ENCODE measurements at regions not wholly inside any gene's neighbourhood (a gene's known extent, or its start where the extent isn't known, plus 50 kb on each side); places are given as distances from the start of the nearest gene placed in this dataset.

DNA sequence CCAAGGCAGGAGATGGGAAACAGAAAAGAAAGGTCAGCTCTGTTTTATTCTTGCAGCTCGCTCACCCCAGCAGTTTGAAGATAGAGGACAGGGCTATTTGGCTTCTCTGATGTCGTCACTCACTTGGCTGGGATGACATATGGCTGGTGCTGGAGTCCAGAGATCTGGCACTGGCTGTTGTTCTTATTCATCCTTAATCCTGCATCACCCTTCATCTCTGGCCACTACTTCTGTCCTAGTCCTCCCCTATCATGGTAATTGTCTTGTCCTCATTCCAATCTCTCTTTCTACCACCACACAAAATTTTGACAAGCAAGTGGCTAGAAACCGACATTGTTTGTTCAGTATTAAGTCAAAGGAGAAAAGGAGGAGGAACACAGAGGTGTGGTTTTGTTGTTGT is 103.8 kb upstream of the PDE4B start:
- no peak overlapping the region for H3K4me3 ChIP-seq (ENCODE audit: low read length in 3 of 3)
- H3K9me3 ChIP-seq (ENCODE audit: control insufficient read depth in 3 of 3, low read length in 3 of 3), result no peaks in the 10 kb centered on the region
- H3K27me3 ChIP-seq (ENCODE audit: control insufficient read depth in 3 of 3, insufficient read depth in 3 of 3, low read length in 3 of 3), result no peaks in the 10 kb centered on the region
- peaks cover 10 to 31% (median 19%) of the 10 kb centered on the region in 3 donors for H3K4me1 ChIP-seq (ENCODE audit: control insufficient read depth in 3 of 3, insufficient read depth in 3 of 3, low read length in 3 of 3)
- H3K27ac ChIP-seq (ENCODE audit: low read depth, low read length), result no peak overlapping the region
- H3K9ac ChIP-seq (ENCODE audit: low read depth in 1 of 3, low read length in 3 of 3), result no peak overlapping the region
- H3K36me3 ChIP-seq (ENCODE audit: control insufficient read depth in 3 of 3, insufficient read depth in 3 of 3, low read length in 3 of 3), result no peaks in the 10 kb centered on the region

DNA sequence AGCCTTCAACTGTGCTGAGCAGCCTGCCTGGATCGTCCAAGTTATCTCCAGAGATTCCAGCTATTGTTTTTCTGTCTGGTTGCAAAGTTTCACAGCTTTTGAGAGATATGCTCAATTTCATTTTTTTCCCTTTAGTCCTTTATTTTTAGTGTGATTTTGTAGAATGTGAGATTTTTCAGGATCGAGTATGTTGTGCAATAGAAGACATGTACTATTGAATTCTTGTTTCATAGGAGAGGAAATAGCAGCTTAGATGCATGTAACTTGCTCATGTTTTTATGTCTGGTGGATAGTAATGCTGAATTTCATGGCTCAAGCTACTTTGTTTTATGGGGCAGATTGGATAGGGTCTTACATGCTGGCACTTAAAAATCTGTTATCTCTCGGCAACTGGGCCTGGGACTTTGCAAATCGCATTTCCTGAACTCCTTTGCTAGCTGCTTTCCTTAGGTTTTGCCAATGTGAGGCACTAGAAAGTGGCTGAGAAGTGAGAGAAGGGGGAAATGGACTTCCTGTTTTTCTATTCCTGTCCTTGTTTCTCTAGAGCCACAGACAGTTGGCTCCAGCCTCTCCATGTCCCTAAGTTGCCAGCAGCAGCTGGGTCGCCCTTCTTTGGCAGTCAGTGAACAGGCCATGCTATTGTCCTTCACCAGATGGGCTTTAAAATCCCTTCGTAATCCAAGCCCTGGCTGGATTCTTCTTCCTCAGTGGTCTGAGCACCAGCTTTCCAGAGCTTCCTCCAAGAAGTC is 101.4 kb upstream of the PDE4B start:
- H3K36me3 ChIP-seq (ENCODE audit: control insufficient read depth in 3 of 3, insufficient read depth in 3 of 3, low read length in 3 of 3), result no peaks in the 10 kb centered on the region
- no peak overlapping the region for H3K9ac ChIP-seq (ENCODE audit: low read depth in 1 of 3, low read length in 3 of 3)
- H3K27me3 ChIP-seq (ENCODE audit: control insufficient read depth in 3 of 3, insufficient read depth in 3 of 3, low read length in 3 of 3), result no peaks in the 10 kb centered on the region
- H3K4me3 ChIP-seq (ENCODE audit: low read length in 3 of 3), result no peak overlapping the region
- no peaks in the 10 kb centered on the region for H3K9me3 ChIP-seq (ENCODE audit: control insufficient read depth in 3 of 3, low read length in 3 of 3)
- H3K4me1 ChIP-seq (ENCODE audit: control insufficient read depth in 3 of 3, insufficient read depth in 3 of 3, low read length in 3 of 3), result peaks cover 10 to 31% (median 19%) of the 10 kb centered on the region in 3 donors
- H3K27ac ChIP-seq (ENCODE audit: low read depth, low read length), result peak overlapping the region; percentile 26

DNA sequence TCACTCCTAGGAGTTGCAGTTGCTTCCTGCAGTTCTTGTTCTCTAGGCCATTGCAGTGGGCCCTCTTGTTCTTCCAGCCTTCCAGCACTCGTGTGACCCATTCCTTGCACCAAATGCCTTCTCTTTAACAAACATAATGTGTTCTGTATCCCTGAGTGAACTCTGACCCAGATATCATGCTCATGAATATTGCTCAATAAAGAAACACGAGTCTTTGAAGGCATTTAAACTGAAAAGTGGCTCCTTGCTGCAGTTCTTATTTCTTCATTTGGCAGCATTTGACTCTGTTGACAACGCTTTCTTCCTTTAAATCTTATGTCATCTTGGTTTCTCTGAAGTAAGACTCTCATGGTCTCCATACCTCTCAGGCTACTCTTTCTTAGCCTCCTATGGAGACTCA is 100.7 kb upstream of the PDE4B start:
- no peak overlapping the region for H3K4me3 ChIP-seq (ENCODE audit: low read length in 3 of 3)
- no peaks in the 10 kb centered on the region for H3K27me3 ChIP-seq (ENCODE audit: control insufficient read depth in 3 of 3, insufficient read depth in 3 of 3, low read length in 3 of 3)
- peak overlapping the region; percentile 26 for H3K27ac ChIP-seq (ENCODE audit: low read depth, low read length)
- no peaks in the 10 kb centered on the region for H3K36me3 ChIP-seq (ENCODE audit: control insufficient read depth in 3 of 3, insufficient read depth in 3 of 3, low read length in 3 of 3)
- no peaks in the 10 kb centered on the region for H3K9me3 ChIP-seq (ENCODE audit: control insufficient read depth in 3 of 3, low read length in 3 of 3)
- no peak overlapping the region for H3K9ac ChIP-seq (ENCODE audit: low read depth in 1 of 3, low read length in 3 of 3)
- H3K4me1 ChIP-seq (ENCODE audit: control insufficient read depth in 3 of 3, insufficient read depth in 3 of 3, low read length in 3 of 3), result peaks cover 10 to 31% (median 19%) of the 10 kb centered on the region in 3 donors

DNA sequence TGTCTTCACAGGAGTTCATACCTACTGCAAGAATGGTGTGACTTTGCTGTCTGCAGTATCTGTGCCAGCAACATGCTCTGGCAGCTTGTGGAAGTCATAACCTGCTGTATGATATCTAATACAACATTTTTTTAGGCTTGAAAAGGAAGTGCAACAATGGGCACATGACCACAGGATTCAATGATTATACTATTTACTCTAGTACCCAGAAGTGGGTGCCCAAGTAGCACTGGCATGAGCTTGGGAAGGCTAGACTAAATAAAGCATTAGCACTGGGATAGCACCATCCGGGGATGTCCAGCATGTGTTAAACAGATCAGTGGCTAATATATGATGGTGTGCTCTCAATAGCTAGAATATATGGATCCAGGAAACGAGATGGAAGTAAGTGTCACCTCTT is 98.6 kb upstream of the PDE4B start:
- H3K27ac ChIP-seq (ENCODE audit: low read depth, low read length), result no peak overlapping the region
- no peaks in the 10 kb centered on the region for H3K27me3 ChIP-seq (ENCODE audit: control insufficient read depth in 3 of 3, insufficient read depth in 3 of 3, low read length in 3 of 3)
- peaks cover 10 to 26% (median 19%) of the 10 kb centered on the region in 3 donors for H3K4me1 ChIP-seq (ENCODE audit: control insufficient read depth in 3 of 3, insufficient read depth in 3 of 3, low read length in 3 of 3)
- H3K4me3 ChIP-seq (ENCODE audit: low read length in 3 of 3), result no peak overlapping the region
- H3K9me3 ChIP-seq (ENCODE audit: control insufficient read depth in 3 of 3, low read length in 3 of 3), result no peaks in the 10 kb centered on the region
- H3K36me3 ChIP-seq (ENCODE audit: control insufficient read depth in 3 of 3, insufficient read depth in 3 of 3, low read length in 3 of 3), result no peaks in the 10 kb centered on the region
- H3K9ac ChIP-seq (ENCODE audit: low read depth in 1 of 3, low read length in 3 of 3), result no peak overlapping the region

DNA sequence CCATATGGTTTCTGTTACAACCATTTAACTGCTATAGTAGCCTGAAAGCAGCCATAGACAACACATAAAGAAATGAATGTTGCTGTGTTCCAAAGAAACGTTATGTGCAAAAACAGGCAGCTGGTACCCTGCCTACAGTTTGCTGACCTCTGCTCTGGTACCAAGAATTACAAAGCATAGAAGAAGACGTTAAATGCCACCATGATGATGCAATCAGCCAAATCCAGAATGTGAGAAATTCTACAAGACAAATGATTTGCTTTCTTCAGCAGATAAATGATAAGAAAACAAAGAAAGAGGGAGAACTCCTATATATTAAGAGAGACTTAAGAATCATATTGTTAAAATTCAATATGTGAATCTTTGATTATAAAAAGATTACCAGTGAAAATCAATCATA is 97.8 kb upstream of the PDE4B start:
- H3K27me3 ChIP-seq (ENCODE audit: control insufficient read depth in 3 of 3, insufficient read depth in 3 of 3, low read length in 3 of 3), result no peaks in the 10 kb centered on the region
- no peak overlapping the region for H3K27ac ChIP-seq (ENCODE audit: low read depth, low read length)
- H3K4me3 ChIP-seq (ENCODE audit: low read length in 3 of 3), result no peak overlapping the region
- no peak overlapping the region for H3K9ac ChIP-seq (ENCODE audit: low read depth in 1 of 3, low read length in 3 of 3)
- peaks cover 10 to 26% (median 19%) of the 10 kb centered on the region in 3 donors for H3K4me1 ChIP-seq (ENCODE audit: control insufficient read depth in 3 of 3, insufficient read depth in 3 of 3, low read length in 3 of 3)
- H3K9me3 ChIP-seq (ENCODE audit: control insufficient read depth in 3 of 3, low read length in 3 of 3), result no peaks in the 10 kb centered on the region
- H3K36me3 ChIP-seq (ENCODE audit: control insufficient read depth in 3 of 3, insufficient read depth in 3 of 3, low read length in 3 of 3), result no peaks in the 10 kb centered on the region

DNA sequence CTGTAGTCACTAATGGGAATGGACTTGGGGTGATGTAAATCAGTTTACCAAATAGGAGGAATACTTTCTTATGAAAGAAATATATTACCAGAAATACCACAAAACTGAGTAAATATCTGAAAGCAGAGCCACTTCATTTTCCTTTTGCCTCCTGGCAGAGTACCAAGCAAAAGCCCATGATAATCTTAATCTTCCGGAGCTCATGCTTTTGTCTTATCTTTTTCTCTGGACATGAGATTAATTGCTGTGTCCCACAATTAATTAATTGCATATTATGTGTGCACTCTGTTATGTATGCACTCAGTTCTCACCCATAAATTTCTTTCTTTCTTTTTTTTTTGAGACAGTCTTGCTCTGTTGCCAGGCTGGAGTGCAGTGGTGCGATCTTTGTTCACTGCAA is 94.1 kb upstream of the PDE4B start:
- Histone ChIP-seq H3K9me3 (ENCODE audit: control insufficient read depth in 3 of 3, low read length in 3 of 3) (no peaks in the 10 kb centered on the region), H3K9ac (ENCODE audit: low read depth in 1 of 3, low read length in 3 of 3) (no peak overlapping the region), H3K36me3 (ENCODE audit: control insufficient read depth in 3 of 3, insufficient read depth in 3 of 3, low read length in 3 of 3) (no peaks in the 10 kb centered on the region), H3K4me3 (ENCODE audit: low read length in 3 of 3) (no peak overlapping the region), H3K27me3 (ENCODE audit: control insufficient read depth in 3 of 3, insufficient read depth in 3 of 3, low read length in 3 of 3) (no peaks in the 10 kb centered on the region), H3K4me1 (ENCODE audit: control insufficient read depth in 3 of 3, insufficient read depth in 3 of 3, low read length in 3 of 3) (no peaks in the 10 kb centered on the region), H3K27ac (ENCODE audit: low read depth, low read length) (no peak overlapping the region)

DNA sequence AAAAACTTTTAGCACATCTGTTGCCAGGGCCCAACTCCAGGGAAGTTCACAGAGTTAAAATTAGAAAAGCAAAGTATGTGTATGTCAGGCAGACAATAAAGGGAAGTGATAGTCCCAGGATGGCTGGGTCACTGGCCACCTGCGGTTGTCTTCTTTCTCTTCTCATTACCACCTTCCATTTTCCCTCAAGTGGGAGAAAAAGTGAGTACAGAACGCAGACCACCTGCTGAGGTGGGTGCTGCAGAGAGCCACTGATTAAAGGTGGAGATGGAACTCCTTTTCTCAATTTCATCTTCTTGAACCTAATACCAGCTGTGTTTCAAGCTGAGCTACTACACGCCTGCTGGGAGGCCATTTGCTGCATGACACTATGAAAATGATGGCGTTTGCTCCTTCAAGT is 88.8 kb upstream of the PDE4B start:
- Histone ChIP-seq H3K4me3 (ENCODE audit: low read length in 3 of 3) (no peak overlapping the region), H3K4me1 (ENCODE audit: control insufficient read depth in 3 of 3, insufficient read depth in 3 of 3, low read length in 3 of 3) (no peaks in the 10 kb centered on the region), H3K27ac (ENCODE audit: low read depth, low read length) (no peak overlapping the region), H3K36me3 (ENCODE audit: control insufficient read depth in 3 of 3, insufficient read depth in 3 of 3, low read length in 3 of 3) (no peaks in the 10 kb centered on the region), H3K9ac (ENCODE audit: low read depth in 1 of 3, low read length in 3 of 3) (peak overlapping the region in 1 of 3 donors; percentile 2), H3K9me3 (ENCODE audit: control insufficient read depth in 3 of 3, low read length in 3 of 3) (no peaks in the 10 kb centered on the region), H3K27me3 (ENCODE audit: control insufficient read depth in 3 of 3, insufficient read depth in 3 of 3, low read length in 3 of 3) (no peaks in the 10 kb centered on the region)

DNA sequence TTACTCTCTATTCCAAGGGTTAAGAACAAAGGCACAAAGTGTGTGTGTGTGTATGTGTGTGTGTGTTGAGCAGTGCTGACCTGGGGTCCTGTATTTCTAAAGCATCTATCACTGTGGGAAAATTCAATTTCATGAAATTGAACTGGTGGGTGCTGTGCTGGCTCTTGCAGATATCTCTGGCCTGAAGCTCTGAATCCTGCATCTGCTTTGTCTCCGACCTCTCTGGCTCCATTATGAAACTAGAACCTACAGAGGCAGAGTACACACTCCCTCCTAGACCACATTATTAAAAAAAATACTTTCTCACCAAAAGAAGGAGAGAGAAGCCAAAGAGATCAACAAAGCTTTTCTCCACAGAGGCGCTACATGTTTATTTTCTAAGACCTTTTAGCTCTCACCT is 88.4 kb upstream of the PDE4B start:
- no peak overlapping the region for H3K27ac ChIP-seq (ENCODE audit: low read depth, low read length)
- no peak overlapping the region for H3K4me3 ChIP-seq (ENCODE audit: low read length in 3 of 3)
- peak overlapping the region in 1 of 3 donors; percentile 2 for H3K9ac ChIP-seq (ENCODE audit: low read depth in 1 of 3, low read length in 3 of 3)
- no peaks in the 10 kb centered on the region for H3K4me1 ChIP-seq (ENCODE audit: control insufficient read depth in 3 of 3, insufficient read depth in 3 of 3, low read length in 3 of 3)
- H3K36me3 ChIP-seq (ENCODE audit: control insufficient read depth in 3 of 3, insufficient read depth in 3 of 3, low read length in 3 of 3), result no peaks in the 10 kb centered on the region
- H3K27me3 ChIP-seq (ENCODE audit: control insufficient read depth in 3 of 3, insufficient read depth in 3 of 3, low read length in 3 of 3), result no peaks in the 10 kb centered on the region
- no peaks in the 10 kb centered on the region for H3K9me3 ChIP-seq (ENCODE audit: control insufficient read depth in 3 of 3, low read length in 3 of 3)

DNA sequence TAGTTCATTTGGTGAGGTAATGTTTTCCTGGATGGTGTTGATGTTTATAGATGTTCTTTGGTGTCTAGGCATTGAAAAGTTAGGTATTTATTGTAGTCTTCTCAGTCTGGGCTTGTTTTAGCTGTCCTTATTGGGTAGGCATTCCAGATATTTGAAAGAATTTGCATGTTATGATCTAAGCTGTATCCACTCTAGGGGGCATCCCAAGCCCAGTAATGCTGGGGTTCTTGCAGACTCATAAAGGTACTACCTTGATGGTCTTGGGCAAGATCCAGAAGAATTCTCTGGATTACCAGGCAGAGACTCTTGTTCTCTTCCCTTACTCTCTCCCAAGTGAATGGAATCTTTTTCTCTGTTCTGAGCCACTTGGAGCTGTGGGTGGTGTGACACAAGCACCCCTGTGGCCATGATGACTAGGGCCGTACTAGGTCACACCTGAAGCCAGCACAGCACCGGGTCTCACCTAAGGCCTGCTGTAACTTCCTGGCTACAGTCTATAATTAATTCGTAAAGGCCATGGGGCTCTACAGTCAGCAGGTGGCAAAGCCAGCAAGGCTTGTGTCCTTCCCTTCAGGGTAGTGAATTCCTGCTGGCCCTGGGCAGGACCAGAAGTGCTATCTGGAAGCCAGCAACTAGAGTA is 74.8 kb upstream of the PDE4B start:
- H3K27ac ChIP-seq (ENCODE audit: low read depth, low read length), result no peak overlapping the region
- H3K4me3 ChIP-seq (ENCODE audit: low read length in 3 of 3), result no peak overlapping the region
- H3K9ac ChIP-seq (ENCODE audit: low read depth in 1 of 3, low read length in 3 of 3), result no peak overlapping the region
- no peaks in the 10 kb centered on the region for H3K4me1 ChIP-seq (ENCODE audit: control insufficient read depth in 3 of 3, insufficient read depth in 3 of 3, low read length in 3 of 3)
- no peaks in the 10 kb centered on the region for H3K27me3 ChIP-seq (ENCODE audit: control insufficient read depth in 3 of 3, insufficient read depth in 3 of 3, low read length in 3 of 3)
- no peaks in the 10 kb centered on the region for H3K36me3 ChIP-seq (ENCODE audit: control insufficient read depth in 3 of 3, insufficient read depth in 3 of 3, low read length in 3 of 3)
- H3K9me3 ChIP-seq (ENCODE audit: control insufficient read depth in 3 of 3, low read length in 3 of 3), result no peaks in the 10 kb centered on the region

DNA sequence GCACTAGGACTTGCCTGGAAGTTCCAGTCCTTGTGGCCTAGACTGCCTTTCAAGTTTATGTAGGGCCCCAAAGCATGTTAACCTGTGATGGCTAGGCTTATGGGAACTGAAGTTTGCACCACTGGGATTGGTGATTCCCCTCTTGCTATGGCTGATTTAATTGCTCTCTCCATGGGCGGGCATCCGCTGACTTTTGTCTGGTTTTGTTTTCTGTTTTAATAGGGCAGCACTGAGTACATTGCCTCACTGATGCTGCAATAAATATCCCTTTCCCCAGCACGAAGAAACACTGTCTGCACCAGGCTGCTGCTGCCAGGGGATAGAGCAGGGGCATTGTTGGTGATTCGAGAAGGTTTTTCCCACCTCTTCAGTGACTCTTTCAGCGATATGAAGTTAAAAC is 73.3 kb upstream of the PDE4B start:
- Histone ChIP-seq H3K27ac (ENCODE audit: low read depth, low read length) (no peak overlapping the region), H3K9me3 (ENCODE audit: control insufficient read depth in 3 of 3, low read length in 3 of 3) (no peaks in the 10 kb centered on the region), H3K27me3 (ENCODE audit: control insufficient read depth in 3 of 3, insufficient read depth in 3 of 3, low read length in 3 of 3) (no peaks in the 10 kb centered on the region)

More for the DNA sequence above, 73.3 kb upstream of the PDE4B start:
- no peak overlapping the region for H3K4me3 ChIP-seq (ENCODE audit: low read length in 3 of 3)
- H3K4me1 ChIP-seq (ENCODE audit: control insufficient read depth in 3 of 3, insufficient read depth in 3 of 3, low read length in 3 of 3), result no peaks in the 10 kb centered on the region
- H3K9ac ChIP-seq (ENCODE audit: low read depth in 1 of 3, low read length in 3 of 3), result no peak overlapping the region
- H3K36me3 ChIP-seq (ENCODE audit: control insufficient read depth in 3 of 3, insufficient read depth in 3 of 3, low read length in 3 of 3), result no peaks in the 10 kb centered on the region
